Adrenal gland (tissue), 9 donors: ENCODE measurements at regions not wholly inside any gene's neighbourhood (a gene's known extent, or its start where the extent isn't known, plus 50 kb on each side); places are given as distances from the start of the nearest gene placed in this dataset.

Experiments used
- DNase-seq, 7 donors: peaks; one replicate each; pipeline ENCODE4 v3.0.0-alpha.2; 2019 to 2020
- H3K27ac ChIP-seq, 5 donors: fragments of 200-600 bp; sonication (generic) in 4 of 5; 1 replicate in 3 of 5; 2 replicates in 2 of 5; pipeline versions ENCODE4 v1.5.1 to v1.8.0; 2016 to 2020; ENCODE audit warnings: mild to moderate bottlenecking in 1 of 5
- H3K27me3 ChIP-seq: fragments of 200-600 bp; 2 replicates; pipeline ENCODE4 v1.8.0; 2021
- H3K36me3 ChIP-seq, 2 donors: fragments of 200-600 bp; replicated peaks in 1 of 2; 1 replicate in 1 of 2; 2 replicates in 1 of 2; pipeline versions ENCODE4 v1.5.1 to v1.8.0; 2018 to 2022
- H3K4me1 ChIP-seq, 2 donors: fragments of 200-600 bp; replicated peaks in 1 of 2; 1 replicate in 1 of 2; 2 replicates in 1 of 2; pipeline versions ENCODE4 v1.5.1 to v1.8.0; 2018 to 2021
- H3K4me3 ChIP-seq, 4 donors: fragments of 200-600 bp; sonication (generic) in 3 of 4; one replicate each; pipeline ENCODE4 v1.5.1; 2016 to 2018
- H3K9me3 ChIP-seq, 3 donors: fragments of 200-600 bp; sonication (generic) in 1 of 3; replicated peaks in 1 of 3; 1 replicate in 2 of 3; 2 replicates in 1 of 3; pipeline versions ENCODE4 v1.5.1 to v1.8.0; 2016 to 2021
- CTCF ChIP-seq, 6 experiments: fragments of 450-650 bp in 4 of 6; fragments of 200-600 bp in 2 of 6; sonication (generic) in 1 of 6; IDR thresholded peaks; 1 replicate in 5 of 6; 2 replicates in 1 of 6; pipeline versions ENCODE4 v1.5.1 to v1.8.0; 2016 to 2021; ENCODE audit warnings: antibody characterized with exemption in 6 of 6, mild to moderate bottlenecking in 2 of 6, moderate library complexity in 1 of 6
- POLR2A ChIP-seq, 2 donors: fragments of 450-650 bp; IDR thresholded peaks; one replicate each; pipeline ENCODE4 v1.6.1; 2017; ENCODE audit warnings: antibody characterized with exemption in 2 of 2, mild to moderate bottlenecking in 2 of 2, moderate library complexity in 1 of 2
- WGBS, 4 donors: extraction: QIAGEN DNeasy Blood & Tissue Kit in 2 of 4; methylation state at CpG; one replicate each; pipeline versions ENCODE4 v1.1.5 to v1.1.7; 2013 to 2017; 5-methylcytosine and 5-hydroxymethylcytosine counted together
- intact Hi-C, 2 donors: fragments of 100-400 bp; cut with DNase I; formaldehyde crosslinking; loops; one replicate each; pipeline versions ENCODE4 v1.14.1 to v1.15.0; 2022 to 2023
- donor health status: healthy with polysubstance abuse.
- donor health status: Bipolar disorder and iron deficiency.
- donor health status: DM: yes; HTN: yes; CAD: no.
- donor health status: DM: no; HTN: no; CAD: no.
- donor health status: DM: no; HTN: no; CAD: no.

DNA sequence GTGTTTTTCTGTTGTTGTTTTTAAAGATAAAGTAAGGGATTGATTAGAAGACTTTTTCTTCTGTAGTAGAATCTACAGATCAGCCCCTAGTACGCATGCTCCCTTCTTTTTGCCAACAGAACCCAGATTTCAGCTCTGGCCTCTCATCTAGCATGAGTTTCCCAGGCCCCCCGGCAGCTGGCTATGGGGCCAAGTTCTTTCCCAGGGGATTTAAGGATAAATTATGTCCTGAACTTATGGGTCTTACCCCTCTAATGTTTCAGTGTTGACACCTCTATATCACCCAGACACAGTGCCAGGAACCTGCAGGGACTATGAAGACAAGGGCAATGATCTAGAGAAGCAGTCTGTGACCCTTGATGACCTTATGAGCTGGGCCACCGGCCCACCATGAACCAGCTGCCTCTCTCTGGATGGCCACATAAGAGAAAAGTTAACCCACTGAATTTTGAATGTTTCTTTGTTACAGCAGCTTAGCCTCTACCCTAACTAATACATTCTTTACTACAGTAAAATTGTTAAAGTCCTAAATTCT, 150.5 kb downstream of the UNC5CL start:
- no peaks in the 10 kb centered on the region for H3K9me3 ChIP-seq
- intact Hi-C loops: no loop called here
- H3K4me1 ChIP-seq: no peaks in the 10 kb centered on the region
- H3K36me3 ChIP-seq: no peaks in the 10 kb centered on the region
- H3K4me3 ChIP-seq: no peak overlapping the region
- no peaks in the 10 kb centered on the region for H3K27me3 ChIP-seq
- 65 to 77% (median 70%) methylated on average over 3 of the region's 3 CpGs for WGBS, 4 donors
- TF ChIP-seq CTCF (IDR thresholded peaks at IDR 0.05) (no peak), POLR2A (IDR thresholded peaks at IDR 0.05) (no peak)
- H3K27ac ChIP-seq: no peak overlapping the region
- no peak for DNase-seq

GRCh38 chr6:40887792-40888340, 151.2 kb downstream of the UNC5CL start:
- Histone ChIP-seq H3K9me3 (no peaks in the 10 kb centered on the region), H3K4me1 (no peaks in the 10 kb centered on the region), H3K27ac (no peak overlapping the region), H3K36me3 (no peaks in the 10 kb centered on the region), H3K27me3 (no peaks in the 10 kb centered on the region), H3K4me3 (no peak overlapping the region)
- WGBS, 4 donors: 75 to 84% (median 78%) methylated on average over 6 of the region's 6 CpGs
- TF ChIP-seq POLR2A (IDR thresholded peaks at IDR 0.05): no peak
- TF ChIP-seq CTCF (IDR thresholded peaks at IDR 0.05): no peak
- DNase-seq: no peak
- intact Hi-C loops: no loop called here

DNA sequence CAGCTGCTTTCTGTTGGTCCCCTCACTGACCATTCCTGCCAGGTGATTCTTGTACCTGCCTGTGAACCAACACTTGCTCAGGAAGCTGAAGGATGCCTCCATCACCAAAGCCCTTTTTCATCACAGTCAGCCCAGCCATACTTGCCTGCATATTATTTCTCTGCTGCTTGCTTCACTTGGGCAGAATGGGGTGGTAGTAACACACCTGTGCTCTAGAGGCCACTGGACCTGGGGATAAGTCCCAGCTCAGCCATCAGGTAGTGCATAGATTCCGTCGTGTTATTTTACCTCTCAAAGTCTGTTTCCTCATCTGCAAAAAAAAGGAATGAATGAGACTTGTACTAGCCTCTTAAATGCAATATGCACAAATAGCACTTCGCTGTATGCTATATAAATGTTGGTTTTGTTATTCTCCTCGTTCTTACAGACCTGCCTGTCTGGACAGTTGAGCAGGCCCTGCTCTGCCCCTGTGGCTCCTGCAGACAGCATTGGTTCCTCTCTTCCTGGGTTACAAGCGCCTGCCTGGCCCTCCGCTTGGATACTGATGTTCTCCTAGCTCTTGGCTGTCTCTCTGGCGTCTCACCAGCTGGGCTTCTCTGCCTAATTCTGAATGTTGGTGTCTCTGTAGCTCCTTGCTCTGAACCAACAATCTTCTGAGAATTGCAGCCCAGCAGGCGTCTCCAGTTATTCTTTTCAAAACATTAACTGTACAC, 151.8 kb downstream of the UNC5CL start:
- no peaks in the 10 kb centered on the region for H3K4me1 ChIP-seq
- no peaks in the 10 kb centered on the region for H3K36me3 ChIP-seq
- no peaks in the 10 kb centered on the region for H3K9me3 ChIP-seq
- H3K27ac ChIP-seq: no peak overlapping the region
- TF ChIP-seq CTCF (IDR thresholded peaks at IDR 0.05) (no peak), POLR2A (IDR thresholded peaks at IDR 0.05) (no peak)
- 86 to 87% (median 86%) methylated on average over 8 of the region's 8 CpGs for WGBS, 4 donors
- DNase-seq: no peak
- intact Hi-C loops: no loop called here
- no peak overlapping the region for H3K4me3 ChIP-seq
- no peaks in the 10 kb centered on the region for H3K27me3 ChIP-seq

GRCh38 chr6:40885139-40885774, 153.8 kb downstream of the UNC5CL start:
- Histone ChIP-seq H3K4me3 (no peak overlapping the region), H3K9me3 (no peaks in the 10 kb centered on the region), H3K4me1 (no peaks in the 10 kb centered on the region), H3K27ac (no peak overlapping the region), H3K36me3 (no peaks in the 10 kb centered on the region), H3K27me3 (no peaks in the 10 kb centered on the region)
- WGBS, 4 donors: 77 to 82% (median 78%) methylated on average over 5 of the region's 5 CpGs
- intact Hi-C loops: no loop called here
- DNase-seq: no peak
- no peak for TF ChIP-seq CTCF (IDR thresholded peaks at IDR 0.05)
